ENCODE measurements at regions not wholly inside any gene's neighbourhood (a gene's known extent, or its start where the extent isn't known, plus 50 kb on each side); places are given as distances from the start of the nearest gene placed in this dataset.

DNA sequence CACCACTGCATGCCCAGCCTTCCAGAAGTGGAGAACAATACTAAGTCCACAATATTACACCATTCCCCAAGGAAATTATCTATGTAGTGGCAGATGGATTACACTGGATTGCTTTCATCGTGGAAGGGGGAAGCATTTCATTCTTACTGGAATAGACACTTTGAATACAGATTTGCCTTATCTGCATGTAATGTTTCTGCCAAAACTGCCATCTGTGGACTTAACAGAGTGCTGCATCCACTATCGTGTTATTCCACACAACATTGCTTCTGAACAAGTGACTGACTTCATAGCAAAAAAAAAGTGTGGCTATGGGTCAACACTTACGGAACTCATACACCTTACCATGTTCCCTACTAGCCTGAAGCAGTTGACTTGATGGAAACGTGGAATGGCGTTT is 536.9 kb downstream of the BRINP1 start:
- no peaks in the 10 kb centered on the region for H3K36me3 ChIP-seq (ENCODE audit: control insufficient read depth, insufficient read depth, low read length)
- POLR2A ChIA-PET, result no interaction called here
- H3K4me3 ChIP-seq (ENCODE audit: low read depth in 2 of 2, low read length in 2 of 2), result no peak overlapping the region
- CTCF ChIA-PET, result no interaction called here
- no peak for TF ChIP-seq SIN3A (IDR thresholded peaks at IDR 0.05; ENCODE audit: borderline replicate concordance, insufficient read depth, low read depth, low read length)
- no peak for TF ChIP-seq POLR2AphosphoS5 (IDR thresholded peaks at IDR 0.05; ENCODE audit: low read depth, low read length)
- TF ChIP-seq, protein P1, sequence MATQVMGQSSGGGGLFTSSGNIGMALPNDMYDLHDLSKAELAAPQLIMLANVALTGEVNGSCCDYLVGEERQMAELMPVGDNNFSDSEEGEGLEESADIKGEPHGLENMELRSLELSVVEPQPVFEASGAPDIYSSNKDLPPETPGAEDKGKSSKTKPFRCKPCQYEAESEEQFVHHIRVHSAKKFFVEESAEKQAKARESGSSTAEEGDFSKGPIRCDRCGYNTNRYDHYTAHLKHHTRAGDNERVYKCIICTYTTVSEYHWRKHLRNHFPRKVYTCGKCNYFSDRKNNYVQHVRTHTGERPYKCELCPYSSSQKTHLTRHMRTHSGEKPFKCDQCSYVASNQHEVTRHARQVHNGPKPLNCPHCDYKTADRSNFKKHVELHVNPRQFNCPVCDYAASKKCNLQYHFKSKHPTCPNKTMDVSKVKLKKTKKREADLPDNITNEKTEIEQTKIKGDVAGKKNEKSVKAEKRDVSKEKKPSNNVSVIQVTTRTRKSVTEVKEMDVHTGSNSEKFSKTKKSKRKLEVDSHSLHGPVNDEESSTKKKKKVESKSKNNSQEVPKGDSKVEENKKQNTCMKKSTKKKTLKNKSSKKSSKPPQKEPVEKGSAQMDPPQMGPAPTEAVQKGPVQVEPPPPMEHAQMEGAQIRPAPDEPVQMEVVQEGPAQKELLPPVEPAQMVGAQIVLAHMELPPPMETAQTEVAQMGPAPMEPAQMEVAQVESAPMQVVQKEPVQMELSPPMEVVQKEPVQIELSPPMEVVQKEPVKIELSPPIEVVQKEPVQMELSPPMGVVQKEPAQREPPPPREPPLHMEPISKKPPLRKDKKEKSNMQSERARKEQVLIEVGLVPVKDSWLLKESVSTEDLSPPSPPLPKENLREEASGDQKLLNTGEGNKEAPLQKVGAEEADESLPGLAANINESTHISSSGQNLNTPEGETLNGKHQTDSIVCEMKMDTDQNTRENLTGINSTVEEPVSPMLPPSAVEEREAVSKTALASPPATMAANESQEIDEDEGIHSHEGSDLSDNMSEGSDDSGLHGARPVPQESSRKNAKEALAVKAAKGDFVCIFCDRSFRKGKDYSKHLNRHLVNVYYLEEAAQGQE (IDR thresholded peaks at IDR 0.05; ENCODE audit: insufficient read depth in 1 of 2, low read depth in 2 of 2, low read length in 1 of 2), result no peak
- TF ChIP-seq, protein P2, sequence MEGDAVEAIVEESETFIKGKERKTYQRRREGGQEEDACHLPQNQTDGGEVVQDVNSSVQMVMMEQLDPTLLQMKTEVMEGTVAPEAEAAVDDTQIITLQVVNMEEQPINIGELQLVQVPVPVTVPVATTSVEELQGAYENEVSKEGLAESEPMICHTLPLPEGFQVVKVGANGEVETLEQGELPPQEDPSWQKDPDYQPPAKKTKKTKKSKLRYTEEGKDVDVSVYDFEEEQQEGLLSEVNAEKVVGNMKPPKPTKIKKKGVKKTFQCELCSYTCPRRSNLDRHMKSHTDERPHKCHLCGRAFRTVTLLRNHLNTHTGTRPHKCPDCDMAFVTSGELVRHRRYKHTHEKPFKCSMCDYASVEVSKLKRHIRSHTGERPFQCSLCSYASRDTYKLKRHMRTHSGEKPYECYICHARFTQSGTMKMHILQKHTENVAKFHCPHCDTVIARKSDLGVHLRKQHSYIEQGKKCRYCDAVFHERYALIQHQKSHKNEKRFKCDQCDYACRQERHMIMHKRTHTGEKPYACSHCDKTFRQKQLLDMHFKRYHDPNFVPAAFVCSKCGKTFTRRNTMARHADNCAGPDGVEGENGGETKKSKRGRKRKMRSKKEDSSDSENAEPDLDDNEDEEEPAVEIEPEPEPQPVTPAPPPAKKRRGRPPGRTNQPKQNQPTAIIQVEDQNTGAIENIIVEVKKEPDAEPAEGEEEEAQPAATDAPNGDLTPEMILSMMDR (IDR thresholded peaks at IDR 0.05), result no peak
- no peak for TF ChIP-seq TCF7L2 (IDR thresholded peaks at IDR 0.05; ENCODE audit: low read depth, low read length)
- no peak for ATAC-seq
- H3K4me1 ChIP-seq (ENCODE audit: control insufficient read depth, insufficient read depth, low read length), result no peaks in the 10 kb centered on the region
- no peak overlapping the region for H3K27ac ChIP-seq (ENCODE audit: low read length)
- BruUV-seq (replicated peaks), result no TSS peak
- H3K27me3 ChIP-seq (ENCODE audit: control insufficient read depth, insufficient read depth, low read length), result no peaks in the 10 kb centered on the region
- no peak for DNase-seq (ENCODE audit: low read depth, low spot score)
- intact Hi-C loops (cut with micrococcal nuclease; ENCODE audit: unreplicated experiment) (no loop called here), in situ Hi-C loops (cut with HindIII; ENCODE audit: low pct_unique_long_range_greater_than_20kb, low sequenced_read_pairs) (no loop called here)
- no peaks in the 10 kb centered on the region for H3K9me3 ChIP-seq (ENCODE audit: control insufficient read depth, insufficient read depth, low read depth, low read length)

DNA sequence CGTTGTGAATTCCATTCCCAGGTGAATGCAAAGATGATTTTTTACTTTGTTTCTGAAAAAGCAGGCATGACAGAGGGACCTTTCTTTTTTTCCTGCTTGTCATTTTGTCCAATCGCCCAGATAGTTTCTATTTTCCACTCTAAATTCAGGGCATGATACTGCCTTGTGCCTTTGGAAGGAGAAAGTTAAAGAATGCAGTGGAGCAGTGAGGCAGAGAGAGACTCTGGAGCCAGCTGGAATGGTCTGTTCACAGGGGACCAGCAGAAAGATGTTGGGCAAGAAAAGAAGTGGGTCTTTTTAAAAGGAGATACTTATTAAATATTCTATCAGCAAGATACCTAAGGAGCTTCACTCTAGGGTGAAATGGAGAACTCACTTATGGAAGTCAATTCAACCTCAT is 532.3 kb downstream of the BRINP1 start:
- Histone ChIP-seq H3K27ac (ENCODE audit: low read length) (no peak overlapping the region), H3K36me3 (ENCODE audit: control insufficient read depth, insufficient read depth, low read length) (no peaks in the 10 kb centered on the region), H3K9me3 (ENCODE audit: control insufficient read depth, insufficient read depth, low read depth, low read length) (no peaks in the 10 kb centered on the region), H3K4me1 (ENCODE audit: control insufficient read depth, insufficient read depth, low read length) (no peaks in the 10 kb centered on the region), H3K27me3 (ENCODE audit: control insufficient read depth, insufficient read depth, low read length) (no peaks in the 10 kb centered on the region), H3K4me3 (ENCODE audit: low read depth in 2 of 2, low read length in 2 of 2) (no peak overlapping the region)
- POLR2A ChIA-PET, result no interaction called here
- intact Hi-C loops (cut with micrococcal nuclease; ENCODE audit: unreplicated experiment), result no loop called here
- BruUV-seq (replicated peaks), result no TSS peak
- ATAC-seq, result no peak
- in situ Hi-C loops (cut with HindIII; ENCODE audit: low pct_unique_long_range_greater_than_20kb, low sequenced_read_pairs), result no loop called here
- TF ChIP-seq, protein P2 (IDR thresholded peaks at IDR 0.05), result no peak
- TF ChIP-seq, protein P1 (IDR thresholded peaks at IDR 0.05; ENCODE audit: insufficient read depth in 1 of 2, low read depth in 2 of 2, low read length in 1 of 2), result no peak
- TF ChIP-seq TCF7L2 (IDR thresholded peaks at IDR 0.05; ENCODE audit: low read depth, low read length) (no peak), SIN3A (IDR thresholded peaks at IDR 0.05; ENCODE audit: borderline replicate concordance, insufficient read depth, low read depth, low read length) (no peak), POLR2AphosphoS5 (IDR thresholded peaks at IDR 0.05; ENCODE audit: low read depth, low read length) (no peak)
- CTCF ChIA-PET, result no interaction called here
- DNase-seq (ENCODE audit: low read depth, low spot score), result no peak

All from Panc1 (cell line).